ENCODE measurements at regions not wholly inside any gene's neighbourhood (a gene's known extent, or its start where the extent isn't known, plus 50 kb on each side); places are given as distances from the start of the nearest gene placed in this dataset.

GRCh38 chr22:27150544-27150941, 493.2 kb downstream of the MIAT start:
- ATAC-seq (ENCODE audit: low read depth): no peak
- no peak overlapping the region for H3K9ac ChIP-seq (ENCODE audit: low read length)
- no peak overlapping the region for H3K4me3 Mint-ChIP-seq

GRCh38 chr22:27151407-27151806, 494.0 kb downstream of the MIAT start:
- Histone ChIP-seq H2AFZ (ENCODE audit: insufficient read depth, low read depth, low read length, poor library complexity, severe bottlenecking) (no peak overlapping the region), H3K36me3 (replicated peaks in 1 of 2; ENCODE audit: control extremely low read depth in 1 of 2, control insufficient read depth in 1 of 2, extremely low read depth in 1 of 2, insufficient read depth in 2 of 2, low read length in 1 of 2) (no peaks in the 10 kb centered on the region), H3K9me3 (ENCODE audit: control extremely low read depth in 1 of 3, control insufficient read depth in 2 of 3, insufficient read depth in 1 of 3, low read length in 2 of 3) (no peaks in the 10 kb centered on the region), H3K4me1 (ENCODE audit: control insufficient read depth in 2 of 2, insufficient read depth in 2 of 2, low read length in 2 of 2) (no peaks in the 10 kb centered on the region), H3K79me2 (ENCODE audit: control insufficient read depth, insufficient read depth, low read length) (no peaks in the 10 kb centered on the region), H3K27ac (ENCODE audit: low read length in 2 of 2) (no peak overlapping the region), H3K4me3 (ENCODE audit: control extremely low read depth in 1 of 5, extremely low read depth in 1 of 5, insufficient read depth in 1 of 5, low read depth in 2 of 5, low read length in 4 of 5) (no peak overlapping the region), H3K4me2 (replicated peaks; ENCODE audit: low read depth, low read length, poor library complexity, severe bottlenecking) (no peak overlapping the region), H3K9ac (ENCODE audit: low read length) (no peak overlapping the region), H3K27me3 (replicated peaks in 1 of 4; ENCODE audit: control extremely low read depth in 1 of 4, control insufficient read depth in 3 of 4, insufficient read depth in 4 of 4, low read length in 3 of 4) (peaks cover 0 to 8% (median 0%) of the 10 kb centered on the region in 4 experiments), H4K20me1 (ENCODE audit: control insufficient read depth, insufficient read depth, low read length, poor library complexity, severe bottlenecking) (no peaks in the 10 kb centered on the region)
- Mint-ChIP-seq H3K4me1 (no peaks in the 10 kb centered on the region), H3K27ac (no peak overlapping the region), H3K9me3 (ENCODE audit: insufficient read depth) (peaks cover 10% of the 10 kb centered on the region), H3K27me3 (peaks cover 18% of the 10 kb centered on the region), H3K4me3 (no peak overlapping the region)
- ATAC-seq (ENCODE audit: low read depth): no peak
- DNase-seq: no peak
- intact Hi-C loops (cut with micrococcal nuclease): no loop called here
- ChIA-PET POLR2A (no interaction called here), CTCF (no interaction called here)
- no peak for TF ChIP-seq EZH2 (IDR thresholded peaks at IDR 0.05; ENCODE audit: borderline replicate concordance, insufficient read depth, low read depth, low read length, poor library complexity, severe bottlenecking)
- WGBS (ENCODE audit: insufficient coverage): 100% methylated on average over 1 of the region's 2 CpGs

More at GRCh38 chr22:27150544-27150941, 493.2 kb downstream of the MIAT start:
- Histone ChIP-seq H3K4me3 (ENCODE audit: control extremely low read depth in 1 of 5, extremely low read depth in 1 of 5, insufficient read depth in 1 of 5, low read depth in 2 of 5, low read length in 4 of 5) (no peak overlapping the region), H4K20me1 (ENCODE audit: control insufficient read depth, insufficient read depth, low read length, poor library complexity, severe bottlenecking) (no peaks in the 10 kb centered on the region), H3K4me2 (replicated peaks; ENCODE audit: low read depth, low read length, poor library complexity, severe bottlenecking) (no peak overlapping the region), H2AFZ (ENCODE audit: insufficient read depth, low read depth, low read length, poor library complexity, severe bottlenecking) (peak overlapping the region; percentile 21), H3K27me3 (replicated peaks in 1 of 4; ENCODE audit: control extremely low read depth in 1 of 4, control insufficient read depth in 3 of 4, insufficient read depth in 4 of 4, low read length in 3 of 4) (peaks cover 0 to 8% (median 0%) of the 10 kb centered on the region in 4 experiments), H3K79me2 (ENCODE audit: control insufficient read depth, insufficient read depth, low read length) (no peaks in the 10 kb centered on the region), H3K4me1 (ENCODE audit: control insufficient read depth in 2 of 2, insufficient read depth in 2 of 2, low read length in 2 of 2) (no peaks in the 10 kb centered on the region), H3K36me3 (replicated peaks in 1 of 2; ENCODE audit: control extremely low read depth in 1 of 2, control insufficient read depth in 1 of 2, extremely low read depth in 1 of 2, insufficient read depth in 2 of 2, low read length in 1 of 2) (no peaks in the 10 kb centered on the region), H3K27ac (ENCODE audit: low read length in 2 of 2) (no peak overlapping the region), H3K9me3 (ENCODE audit: control extremely low read depth in 1 of 3, control insufficient read depth in 2 of 3, insufficient read depth in 1 of 3, low read length in 2 of 3) (no peaks in the 10 kb centered on the region)
- Mint-ChIP-seq H3K4me1 (no peaks in the 10 kb centered on the region), H3K9me3 (ENCODE audit: insufficient read depth) (peaks cover 10% of the 10 kb centered on the region), H3K27ac (no peak overlapping the region), H3K27me3 (peaks cover 17% of the 10 kb centered on the region)
- TF ChIP-seq CTCF (IDR thresholded peaks at IDR 0.05) (no peak), EZH2 (IDR thresholded peaks at IDR 0.05; ENCODE audit: borderline replicate concordance, insufficient read depth, low read depth, low read length, poor library complexity, severe bottlenecking) (no peak)
- intact Hi-C loops (cut with micrococcal nuclease): no loop called here
- POLR2A ChIA-PET: no interaction called here
- peak; percentile 5 for DNase-seq
- CTCF ChIA-PET: no interaction called here
- WGBS (ENCODE audit: insufficient coverage): 2% methylated on average over 6 of the region's 8 CpGs
